Esophagus squamous epithelium (tissue), 5 donors: ENCODE measurements at regions not wholly inside any gene's neighbourhood (a gene's known extent, or its start where the extent isn't known, plus 50 kb on each side); places are given as distances from the start of the nearest gene placed in this dataset.

Source experiments
- DNase-seq: peaks from one replicate; lab custom pipeline; 2025; lab: John Stamatoyannopoulos, UW
- H3K27ac ChIP-seq, 4 donors: fragments of 200-600 bp; sonication (generic); one replicate each; pipeline ENCODE4 v1.5.1; 2016 to 2019; ENCODE audit warnings: mild to moderate bottlenecking in 1 of 4
- H3K27me3 ChIP-seq, 4 donors: fragments of 200-600 bp; sonication (generic); 1 replicate in 3 of 4; 2 replicates in 1 of 4; pipeline versions ENCODE4 v1.5.1 to v1.6.0; 2017 to 2021; ENCODE audit warnings: antibody characterized with exemption in 1 of 4
- H3K36me3 ChIP-seq, 3 donors: fragments of 200-600 bp; sonication (generic); one replicate each; pipeline ENCODE4 v1.5.1; 2016 to 2019
- H3K4me1 ChIP-seq, 3 donors: fragments of 200-600 bp; sonication (generic); one replicate each; pipeline ENCODE4 v1.5.1; 2017 to 2019
- H3K4me3 ChIP-seq, 4 donors: fragments of 200-600 bp; sonication (generic); 1 replicate in 3 of 4; 2 replicates in 1 of 4; pipeline ENCODE4 v1.5.1; 2016 to 2019; ENCODE audit warnings: mild to moderate bottlenecking in 2 of 4, moderate library complexity in 1 of 4
- H3K9me3 ChIP-seq, 3 donors: fragments of 200-600 bp; sonication (generic); one replicate each; pipeline ENCODE4 v1.5.1; 2016 to 2019
- CTCF ChIP-seq, 6 experiments: fragments of 450-650 bp in 4 of 6; fragments of 200-600 bp in 2 of 6; sonication (generic) in 2 of 6; IDR thresholded peaks; one replicate each; pipeline ENCODE4 v1.5.1; 2016 to 2019; ENCODE audit warnings: antibody characterized with exemption in 6 of 6, mild to moderate bottlenecking in 4 of 6, moderate library complexity in 4 of 6
- POLR2A ChIP-seq, 4 donors: fragments of 450-650 bp; IDR thresholded peaks; one replicate each; pipeline ENCODE4 v1.6.1; 2017; ENCODE audit warnings: antibody characterized with exemption in 4 of 4, mild to moderate bottlenecking in 4 of 4, moderate library complexity in 3 of 4
- WGBS, 2 donors: methylation state at CpG; one replicate each; pipeline ENCODE4 v1.1.5; 2018; 5-methylcytosine and 5-hydroxymethylcytosine counted together
- intact Hi-C: fragments of 100-400 bp; cut with DNase I; formaldehyde crosslinking; loops from one replicate; pipeline ENCODE4 v1.15.0; 2022
- donor health status: DM: yes; HTN: yes; CAD: no.

- TF ChIP-seq CTCF (IDR thresholded peaks at IDR 0.05) (no peak), POLR2A (IDR thresholded peaks at IDR 0.05) (no peak)
- Histone ChIP-seq H3K27ac (no peak overlapping the region), H3K4me3 (no peak overlapping the region), H3K27me3 (no peaks in the 10 kb centered on the region), H3K36me3 (no peaks in the 10 kb centered on the region), H3K4me1 (peaks cover 26 to 55% (median 32%) of the 10 kb centered on the region in 3 donors), H3K9me3 (no peaks in the 10 kb centered on the region)
- DNase-seq: no peak
- intact Hi-C loops: no loop called here
- WGBS, 2 donors: 92 to 97% methylated on average over 7 to 8 of the region's 12 CpGs
These were observed 72.8 kb downstream of the PITPNM2 start for GRCh38 chr12:123078120-123078465.

GRCh38 chr12:123077298-123078119 lies 73.4 kb downstream of the PITPNM2 start:
- Histone ChIP-seq H3K4me1 (peaks cover 26 to 56% (median 32%) of the 10 kb centered on the region in 3 donors), H3K27ac (no peak overlapping the region)
- DNase-seq: no peak

DNA sequence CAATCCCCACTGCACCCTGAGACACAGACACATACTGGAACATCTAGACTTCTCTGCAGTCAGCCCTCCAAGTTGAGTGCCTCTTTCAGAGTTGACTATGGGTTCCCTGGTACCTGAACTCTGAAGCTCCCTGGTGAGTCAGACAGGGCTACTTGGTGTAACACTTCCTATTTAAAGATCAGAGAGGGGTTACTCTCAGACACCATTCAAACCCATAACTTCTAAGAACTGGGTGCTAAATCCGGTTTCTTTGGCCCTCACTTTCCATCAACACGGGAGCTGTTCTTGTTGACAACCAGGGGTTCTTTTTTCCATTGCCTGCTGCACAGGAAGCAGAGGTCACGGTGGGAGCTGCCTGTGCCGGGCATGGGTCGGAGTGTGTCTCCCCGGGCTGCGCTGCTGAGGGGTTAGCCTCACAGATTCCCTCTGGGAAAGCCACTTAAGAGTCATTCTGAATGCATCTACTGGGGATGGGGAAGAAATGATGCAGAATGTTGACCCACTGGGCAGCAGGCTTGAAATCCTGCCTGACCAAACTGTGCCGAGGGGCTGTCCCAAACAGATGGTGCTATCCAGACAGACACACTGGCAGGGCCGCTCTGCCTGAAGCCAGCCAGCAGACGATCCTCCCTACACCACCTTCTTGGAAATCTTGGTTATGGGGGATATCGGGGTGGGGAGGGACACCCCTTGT lies 74.1 kb downstream of the PITPNM2 start:
- Histone ChIP-seq H3K9me3 (no peaks in the 10 kb centered on the region), H3K4me1 (peaks cover 30 to 60% (median 37%) of the 10 kb centered on the region in 3 donors), H3K27ac (peak overlapping the region in 3 of 4 donors; percentile 48 to 71 (median 65)), H3K4me3 (no peak overlapping the region), H3K27me3 (no peaks in the 10 kb centered on the region), H3K36me3 (no peaks in the 10 kb centered on the region)
- WGBS, 2 donors: 17 to 77% methylated on average over 2 to 11 of the region's 11 CpGs
- no peak for TF ChIP-seq CTCF (IDR thresholded peaks at IDR 0.05)
- intact Hi-C loops: no loop called here
- no peak for DNase-seq

More at GRCh38 chr12:123077298-123078119, 73.4 kb downstream of the PITPNM2 start:
- no peaks in the 10 kb centered on the region for H3K27me3 ChIP-seq
- no peaks in the 10 kb centered on the region for H3K9me3 ChIP-seq
- no peak overlapping the region for H3K4me3 ChIP-seq
- intact Hi-C loops: no loop called here
- H3K36me3 ChIP-seq: no peaks in the 10 kb centered on the region
- WGBS, 2 donors: 91 to 98% methylated on average over 10 to 16 of the region's 22 CpGs
- no peak for TF ChIP-seq POLR2A (IDR thresholded peaks at IDR 0.05)

DNA sequence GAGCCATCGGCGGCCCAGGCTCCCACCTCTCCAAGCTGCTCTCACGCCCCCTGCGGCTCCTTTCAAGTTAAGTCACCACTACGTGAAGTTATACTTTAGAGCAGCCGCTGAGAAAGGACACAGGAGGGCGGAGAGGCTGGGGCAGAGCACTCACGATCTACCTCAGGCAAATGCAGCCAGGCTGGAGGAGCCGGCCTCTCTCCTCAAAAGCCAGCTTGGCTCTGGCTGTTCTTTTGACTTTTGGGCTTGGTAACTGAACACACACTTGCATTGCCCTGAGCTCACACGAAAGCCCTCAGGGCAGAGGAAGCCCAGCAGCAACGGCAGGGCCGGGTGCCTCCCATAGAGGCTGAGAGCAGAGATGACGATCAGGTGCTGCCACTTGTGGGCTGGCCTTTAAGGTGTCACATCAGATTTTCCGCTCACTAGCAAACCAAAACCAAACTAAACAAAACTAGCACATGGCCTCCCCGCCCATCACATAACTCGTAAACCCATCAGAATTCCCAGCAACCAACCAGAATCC lies 75.2 kb downstream of the PITPNM2 start:
- no peaks in the 10 kb centered on the region for H3K9me3 ChIP-seq
- H3K27me3 ChIP-seq: no peaks in the 10 kb centered on the region
- DNase-seq: no peak
- peak overlapping the region in 2 of 4 donors; percentile 14 to 19 for H3K4me3 ChIP-seq
- peak overlapping the region; percentile 48 to 71 (median 62) for H3K27ac ChIP-seq
- H3K36me3 ChIP-seq: no peaks in the 10 kb centered on the region
- intact Hi-C loops: no loop called here
- TF ChIP-seq POLR2A (IDR thresholded peaks at IDR 0.05) (no peak), CTCF (IDR thresholded peaks at IDR 0.05) (peak in 1 of 6 experiments; percentile 29)
- peaks cover 40 to 71% (median 48%) of the 10 kb centered on the region in 3 donors for H3K4me1 ChIP-seq
- WGBS, 2 donors: 18 to 52% methylated on average over 6 to 15 of the region's 16 CpGs

DNA sequence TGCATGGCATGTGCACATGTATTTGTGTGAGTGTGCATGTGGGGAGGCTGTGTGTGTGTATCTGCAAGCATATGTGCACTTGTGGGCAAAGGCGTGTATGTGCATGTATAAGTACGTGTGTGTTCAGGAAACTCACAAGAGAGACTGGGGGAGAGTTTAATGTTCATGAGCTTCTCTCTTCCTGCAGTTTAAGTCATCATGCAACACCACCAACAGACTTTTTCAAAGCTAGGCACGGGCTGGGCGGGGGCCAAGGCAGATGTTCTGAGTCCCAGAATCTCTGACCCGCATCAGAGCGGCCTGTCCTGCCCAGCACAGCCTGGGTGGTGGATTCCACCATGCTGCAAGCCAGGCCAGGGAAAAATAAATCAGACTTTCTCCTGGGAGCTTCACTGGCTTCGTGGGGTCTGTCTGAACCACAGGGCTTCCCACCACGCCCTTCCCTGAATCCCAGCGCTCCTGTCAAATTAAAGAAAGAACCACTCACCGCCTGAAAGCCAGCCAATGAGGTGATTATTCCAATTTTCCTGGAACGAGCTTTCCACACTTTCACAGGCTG lies 75.7 kb downstream of the PITPNM2 start:
- DNase-seq: no peak
- H3K4me3 ChIP-seq: peak overlapping the region in 2 of 4 donors; percentile 14 to 19
- no peak for TF ChIP-seq POLR2A (IDR thresholded peaks at IDR 0.05)
- no peak for TF ChIP-seq CTCF (IDR thresholded peaks at IDR 0.05)

More for the DNA sequence above, 75.7 kb downstream of the PITPNM2 start:
- intact Hi-C loops: no loop called here
- Histone ChIP-seq H3K27me3 (no peaks in the 10 kb centered on the region), H3K27ac (peak overlapping the region; percentile 48 to 71 (median 62)), H3K4me1 (peaks cover 45 to 76% (median 53%) of the 10 kb centered on the region in 3 donors), H3K36me3 (no peaks in the 10 kb centered on the region), H3K9me3 (no peaks in the 10 kb centered on the region)
- 29 to 49% methylated on average over 3 to 10 of the region's 11 CpGs for WGBS, 2 donors
